Lung (tissue), 11 donors: ENCODE measurements at regions not wholly inside any gene's neighbourhood (a gene's known extent, or its start where the extent isn't known, plus 50 kb on each side); places are given as distances from the start of the nearest gene placed in this dataset.

Source experiments
- ATAC-seq: fragments of 200-7000 bp; cut with Tn5 transposase; one replicate; pipeline ENCODE4 v1.9.1; 2020; ENCODE audit warnings: moderate number of reproducible peaks; ENCODE audit not compliant: insufficient read depth, low FRiP score
- DNase-seq, 3 donors: peaks; one replicate each; pipeline ENCODE4 v3.0.0-alpha.2; 2013 to 2017
- H3K27ac ChIP-seq, 2 donors: one replicate each; pipeline ENCODE4 v1.5.1; 2013; ENCODE audit warnings: mild to moderate bottlenecking in 2 of 2, moderate library complexity in 2 of 2, control low read depth in 1 of 2, inconsistent platforms in 1 of 2, low read depth in 1 of 2, low read length in 1 of 2
- H3K27me3 ChIP-seq, 3 donors: one replicate each; pipeline ENCODE4 v1.5.1; 2013; ENCODE audit warnings: low read length in 2 of 3; ENCODE audit not compliant: control insufficient read depth in 3 of 3, insufficient read depth in 3 of 3
- H3K36me3 ChIP-seq, 4 donors: one replicate each; pipeline ENCODE4 v1.5.1; 2013; ENCODE audit warnings: low read length in 4 of 4, mild to moderate bottlenecking in 1 of 4, moderate library complexity in 1 of 4; ENCODE audit not compliant: control insufficient read depth in 4 of 4, insufficient read depth in 4 of 4
- H3K4me1 ChIP-seq, 5 donors: one replicate each; pipeline ENCODE4 v1.5.1; 2013; ENCODE audit warnings: low read length in 5 of 5, mild to moderate bottlenecking in 2 of 5, moderate library complexity in 1 of 5; ENCODE audit not compliant: control insufficient read depth in 5 of 5, insufficient read depth in 5 of 5
- H3K4me3 ChIP-seq: one replicate; pipeline ENCODE4 v1.5.1; 2013; ENCODE audit warnings: mild to moderate bottlenecking, control low read depth, moderate library complexity
- H3K9ac ChIP-seq, 2 donors: one replicate each; pipeline ENCODE4 v1.5.1; 2013; ENCODE audit warnings: low read length in 2 of 2, control low read depth in 1 of 2; ENCODE audit not compliant: insufficient read depth in 1 of 2
- H3K9me3 ChIP-seq, 4 donors: one replicate each; pipeline ENCODE4 v1.5.1; 2013; ENCODE audit warnings: low read length in 3 of 4, mild to moderate bottlenecking in 1 of 4, moderate library complexity in 1 of 4; ENCODE audit not compliant: control insufficient read depth in 4 of 4, insufficient read depth in 3 of 4
- WGBS, 2 donors: extraction: QIAGEN DNeasy Blood & Tissue Kit; methylation state at CpG; one replicate each; pipeline ENCODE4 v1.1.7; 2013; 5-methylcytosine and 5-hydroxymethylcytosine counted together
- TF ChIP-seq, protein P1 (sequence below): IDR thresholded peaks from 2 replicates; pipeline ENCODE4 v1.5.1; 2012; ENCODE audit warnings: mild to moderate bottlenecking; ENCODE audit errors: control extremely low read depth, extremely low read depth
- donor health status: control.
- donor health status: control.
- donor health status: Bipolar disorder and iron deficiency.
- donor health status: healthy.
- donor health status: DM: yes; HTN: yes; CAD: no.

DNA sequence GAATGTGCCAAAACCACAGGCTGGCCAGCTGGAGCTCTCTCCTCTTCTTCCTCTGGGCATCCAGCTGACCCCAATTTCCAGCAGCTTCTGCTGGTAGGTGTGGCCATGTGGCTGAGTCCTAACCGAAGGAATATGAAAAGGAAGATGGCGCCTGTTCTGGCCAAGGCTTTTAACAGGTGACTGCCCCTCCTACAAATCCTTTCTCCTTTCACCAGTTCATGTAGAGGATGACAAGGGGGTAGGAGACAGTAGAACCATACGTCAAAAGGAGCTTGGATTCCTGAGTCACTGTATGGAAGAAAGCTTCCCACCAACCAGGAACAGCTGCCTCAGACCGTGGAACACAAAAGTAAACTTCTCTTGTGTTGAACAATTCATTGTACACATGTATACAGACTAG is 316.7 kb upstream of the IGF1R start:
- Histone ChIP-seq H3K27me3 (peaks cover 0 to 10% (median 4%) of the 10 kb centered on the region in 3 donors), H3K36me3 (no peaks in the 10 kb centered on the region), H3K9me3 (peaks cover 0 to 6% (median 2%) of the 10 kb centered on the region in 4 donors), H3K4me3 (no peak overlapping the region), H3K9ac (no peak overlapping the region), H3K4me1 (no peaks in the 10 kb centered on the region), H3K27ac (no peak overlapping the region)
- WGBS, 2 donors = 89 to 96% methylated on average over 4 of the region's 4 CpGs
- TF ChIP-seq, protein P1, sequence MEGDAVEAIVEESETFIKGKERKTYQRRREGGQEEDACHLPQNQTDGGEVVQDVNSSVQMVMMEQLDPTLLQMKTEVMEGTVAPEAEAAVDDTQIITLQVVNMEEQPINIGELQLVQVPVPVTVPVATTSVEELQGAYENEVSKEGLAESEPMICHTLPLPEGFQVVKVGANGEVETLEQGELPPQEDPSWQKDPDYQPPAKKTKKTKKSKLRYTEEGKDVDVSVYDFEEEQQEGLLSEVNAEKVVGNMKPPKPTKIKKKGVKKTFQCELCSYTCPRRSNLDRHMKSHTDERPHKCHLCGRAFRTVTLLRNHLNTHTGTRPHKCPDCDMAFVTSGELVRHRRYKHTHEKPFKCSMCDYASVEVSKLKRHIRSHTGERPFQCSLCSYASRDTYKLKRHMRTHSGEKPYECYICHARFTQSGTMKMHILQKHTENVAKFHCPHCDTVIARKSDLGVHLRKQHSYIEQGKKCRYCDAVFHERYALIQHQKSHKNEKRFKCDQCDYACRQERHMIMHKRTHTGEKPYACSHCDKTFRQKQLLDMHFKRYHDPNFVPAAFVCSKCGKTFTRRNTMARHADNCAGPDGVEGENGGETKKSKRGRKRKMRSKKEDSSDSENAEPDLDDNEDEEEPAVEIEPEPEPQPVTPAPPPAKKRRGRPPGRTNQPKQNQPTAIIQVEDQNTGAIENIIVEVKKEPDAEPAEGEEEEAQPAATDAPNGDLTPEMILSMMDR = no peak
- ATAC-seq = no peak
- no peak for DNase-seq

DNA sequence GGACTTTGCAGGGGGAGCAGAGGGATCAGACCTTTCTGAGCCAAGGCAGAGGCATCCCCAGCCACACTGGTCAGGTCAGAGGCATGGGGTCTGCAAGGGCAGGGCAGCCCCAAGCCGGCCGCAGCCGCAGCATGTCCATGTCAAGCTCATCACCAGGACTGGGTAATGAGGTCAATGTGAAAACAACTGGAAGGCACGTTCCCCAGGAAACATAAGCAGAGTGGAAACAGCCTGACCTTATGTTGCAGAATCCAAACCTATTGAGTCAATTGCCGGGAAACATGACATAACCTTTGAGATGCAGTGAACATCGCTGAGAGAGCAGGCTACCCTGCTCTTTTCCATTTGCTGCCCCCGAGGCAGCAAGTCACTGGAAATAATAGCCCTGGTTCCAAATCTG is 315.1 kb upstream of the IGF1R start:
- no peak for DNase-seq
- Histone ChIP-seq H3K27ac (no peak overlapping the region), H3K27me3 (peaks cover 0 to 10% (median 4%) of the 10 kb centered on the region in 3 donors), H3K4me1 (no peaks in the 10 kb centered on the region), H3K4me3 (no peak overlapping the region), H3K9ac (no peak overlapping the region), H3K9me3 (peaks cover 0 to 6% (median 2%) of the 10 kb centered on the region in 4 donors), H3K36me3 (no peaks in the 10 kb centered on the region)
- WGBS, 2 donors = 83 to 90% methylated on average over 7 of the region's 7 CpGs
- ATAC-seq = peak; percentile 34
- TF ChIP-seq, protein P1 = no peak

DNA sequence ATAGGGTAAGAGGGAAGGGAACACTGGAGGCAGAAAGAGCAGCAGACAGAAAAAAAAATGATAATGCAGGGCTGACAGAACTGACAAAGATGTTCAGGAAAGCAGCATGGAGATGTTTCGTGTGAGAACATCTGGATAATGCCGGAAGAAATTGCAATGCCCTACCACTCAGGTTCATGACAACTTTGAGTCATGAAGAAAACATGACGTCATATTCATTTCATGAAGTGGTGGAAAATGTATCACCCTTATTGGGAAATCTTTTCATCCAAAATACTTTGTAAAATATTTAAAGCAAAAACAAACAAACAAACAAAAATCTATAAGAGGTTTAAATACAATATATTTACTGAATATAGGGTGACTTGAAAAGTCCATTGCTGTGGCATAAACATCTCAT is 305.4 kb upstream of the IGF1R start:
- no peak overlapping the region for H3K27ac ChIP-seq
- TF ChIP-seq, protein P1 = no peak
- no peaks in the 10 kb centered on the region for H3K4me1 ChIP-seq
- no peak for DNase-seq
- WGBS, 2 donors = 86 to 90% methylated on average over 3 of the region's 3 CpGs
- no peak overlapping the region for H3K4me3 ChIP-seq
- H3K9ac ChIP-seq = no peak overlapping the region
- peaks cover 0 to 2% (median 0%) of the 10 kb centered on the region in 4 donors for H3K9me3 ChIP-seq
- H3K27me3 ChIP-seq = no peaks in the 10 kb centered on the region
- H3K36me3 ChIP-seq = no peaks in the 10 kb centered on the region
- no peak for ATAC-seq

DNA sequence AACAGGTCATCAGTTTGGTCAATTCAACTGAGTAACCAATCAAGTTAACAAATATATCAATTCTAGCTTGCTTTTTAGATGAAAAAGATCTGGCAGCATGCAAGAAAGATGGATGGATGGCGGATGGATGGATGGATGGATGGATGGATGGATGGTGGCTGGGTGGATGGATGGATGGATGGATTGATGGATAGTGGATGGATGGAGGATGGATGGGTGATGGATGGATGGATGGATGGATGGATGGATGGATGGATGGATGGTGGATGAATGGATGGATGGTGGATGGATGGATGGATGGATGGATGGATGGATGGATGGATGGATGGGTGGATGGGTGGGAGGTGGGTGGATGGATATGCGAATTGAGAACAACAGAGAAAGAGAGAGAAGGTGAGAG is 303.7 kb upstream of the IGF1R start:
- TF ChIP-seq, protein P1 = no peak
- no peak overlapping the region for H3K9ac ChIP-seq
- no peak overlapping the region for H3K4me3 ChIP-seq
- DNase-seq (no peak), ATAC-seq (no peak)
- no peaks in the 10 kb centered on the region for H3K27me3 ChIP-seq
- no peak overlapping the region for H3K27ac ChIP-seq
- H3K4me1 ChIP-seq = no peaks in the 10 kb centered on the region
- 72 to 92% methylated on average over 2 of the region's 2 CpGs for WGBS, 2 donors
- peaks cover 0 to 2% (median 0%) of the 10 kb centered on the region in 4 donors for H3K9me3 ChIP-seq
- H3K36me3 ChIP-seq = no peaks in the 10 kb centered on the region
